Caki2 (cell line): ENCODE measurements at regions not wholly inside any gene's neighbourhood (a gene's known extent, or its start where the extent isn't known, plus 50 kb on each side); places are given as distances from the start of the nearest gene placed in this dataset.
"Not testable (repeated sequence)": the region's sequence is repeated elsewhere in the genome, so short reads cannot be mapped to it uniquely, and the experiment has no call there.

Source experiments
- DNase-seq: peaks from one replicate; pipeline ENCODE4 v3.0.0-alpha.2; 2015; ENCODE audit warnings: low read depth
- in situ Hi-C: cut with HindIII; loops from 2 replicates; pipeline ENCODE4 v1.10.0; 2016; ENCODE audit warnings: low sequenced_read_pairs, low pct_unique_long_range_greater_than_20kb, mixed read lengths

DNA sequence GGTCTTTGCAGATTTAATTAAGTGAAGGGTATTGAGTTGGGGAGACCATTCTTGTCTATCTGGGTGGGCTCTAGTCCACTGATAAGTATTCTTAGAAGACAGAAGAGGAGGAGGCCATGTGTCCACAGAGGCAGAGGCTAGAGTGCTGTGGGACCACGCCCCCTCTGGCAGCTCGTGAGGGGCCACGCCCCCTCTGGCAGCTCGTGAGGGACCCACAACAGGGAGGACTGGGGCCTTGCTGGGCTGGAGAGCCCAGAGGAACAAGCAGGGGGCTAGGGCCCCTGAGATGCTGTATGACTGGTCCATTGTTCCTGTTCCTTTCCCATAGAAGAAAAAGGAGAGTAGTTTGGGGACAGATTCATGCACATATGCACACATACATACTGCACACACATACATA is 106.8 kb downstream of the METRNL start:
- no peak for DNase-seq
- in situ Hi-C loops: no loop called here

DNA sequence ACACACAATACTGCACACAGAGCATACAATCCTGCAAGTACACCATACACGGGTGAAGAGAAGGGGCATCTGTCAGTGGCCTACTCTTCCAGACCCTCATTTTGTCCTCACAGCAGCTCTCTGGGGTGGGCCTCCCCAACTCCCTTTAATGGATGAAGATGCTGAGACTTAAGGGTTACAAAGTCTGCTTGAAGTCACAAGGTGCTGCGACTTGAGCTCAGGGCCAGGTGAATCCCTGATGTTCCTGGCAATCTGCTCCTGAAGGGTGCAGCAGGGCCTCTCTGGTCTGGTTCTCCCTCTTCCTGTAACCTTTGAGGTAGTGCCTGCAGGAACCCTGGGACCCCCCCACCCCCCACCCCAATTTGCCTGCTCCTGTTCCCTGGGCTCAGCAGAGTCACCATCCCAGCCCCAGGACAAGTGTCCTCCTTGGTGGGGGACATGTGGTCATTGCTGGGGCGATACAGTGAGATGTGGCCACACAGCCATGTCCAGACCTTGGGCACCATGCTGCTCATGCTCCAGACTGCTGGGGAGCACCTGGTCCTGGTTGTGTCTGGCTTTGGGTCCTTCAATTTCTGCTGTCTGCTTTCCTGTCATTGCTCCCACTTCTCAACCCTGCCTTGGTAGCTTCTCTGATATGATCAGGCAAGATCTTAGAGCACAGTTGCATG is 107.5 kb downstream of the METRNL start:
- in situ Hi-C loops: no loop called here

DNA sequence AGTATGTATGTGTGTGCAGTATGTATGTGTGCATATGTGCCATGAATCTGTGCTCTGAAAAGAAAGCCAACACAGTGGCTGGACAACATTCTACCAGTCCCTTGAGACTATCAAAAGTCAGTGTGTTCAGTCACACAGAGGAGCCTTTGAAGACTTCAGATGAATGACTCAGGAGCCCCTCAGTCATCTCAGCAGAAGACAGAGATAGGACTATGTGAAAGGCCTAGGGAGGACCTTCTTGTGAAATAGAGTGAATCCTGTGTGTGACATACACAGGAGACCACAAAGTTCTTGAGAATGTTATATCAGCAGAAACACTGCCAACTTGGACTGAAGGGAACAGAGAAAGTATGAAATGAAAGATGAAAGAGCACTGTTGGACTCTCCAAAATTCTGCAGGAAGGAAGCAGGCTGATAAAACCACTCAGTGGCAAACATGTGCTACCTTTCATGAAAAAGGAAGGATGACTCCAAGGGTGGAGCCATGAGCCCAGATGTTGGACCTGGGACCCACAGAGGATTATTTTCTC is 108.4 kb downstream of the METRNL start:
- in situ Hi-C loops: no loop called here
- no peak for DNase-seq

More for the DNA sequence above, 107.5 kb downstream of the METRNL start:
- no peak for DNase-seq

DNA sequence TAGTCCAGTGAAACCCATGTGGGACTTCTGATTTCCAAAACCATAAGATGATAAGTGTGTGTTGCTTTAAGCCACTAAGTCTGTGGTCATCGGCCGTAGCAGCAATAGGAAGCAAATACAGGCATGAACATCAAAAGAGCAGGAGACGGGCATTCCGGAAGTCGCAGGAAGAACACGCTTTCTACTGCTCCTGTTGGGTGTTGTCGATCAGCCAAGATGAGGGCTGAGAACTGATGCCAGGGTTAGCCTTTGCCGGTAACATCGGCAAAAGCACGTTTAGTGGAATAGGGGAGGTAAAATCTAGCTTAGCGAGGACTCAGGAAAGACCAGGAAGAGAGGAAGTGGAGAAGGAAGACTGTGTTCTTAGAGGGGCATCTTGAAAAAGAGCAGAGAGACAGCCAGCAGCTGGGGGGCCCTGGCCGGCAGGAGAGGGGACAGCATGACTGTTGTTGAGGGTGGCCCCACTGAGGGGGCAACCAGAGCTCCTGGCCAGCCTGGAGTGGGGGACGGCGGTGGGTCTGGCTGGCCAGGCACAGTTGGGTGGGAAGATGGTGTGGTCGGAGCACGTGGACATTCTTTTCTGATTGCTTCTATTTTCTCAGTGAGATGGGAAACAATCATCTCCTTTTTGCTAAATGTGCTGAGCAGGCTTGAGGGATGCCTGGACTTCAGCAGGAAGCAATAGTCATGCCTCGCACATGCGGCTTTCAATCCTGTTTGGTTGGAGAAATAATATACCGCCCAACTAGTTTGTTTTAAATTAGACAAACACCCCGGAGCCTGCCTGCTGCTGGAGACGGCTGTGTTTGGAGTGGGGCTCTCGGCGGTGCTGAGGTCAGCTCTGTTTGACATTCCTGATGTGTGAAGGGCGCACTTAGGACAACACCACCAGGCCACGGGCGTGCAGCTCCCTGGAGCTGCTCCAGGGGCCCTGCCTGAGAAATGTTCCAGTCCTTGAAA is 109.9 kb downstream of the METRNL start:
- in situ Hi-C loops: no loop called here
- DNase-seq: no peak

DNA sequence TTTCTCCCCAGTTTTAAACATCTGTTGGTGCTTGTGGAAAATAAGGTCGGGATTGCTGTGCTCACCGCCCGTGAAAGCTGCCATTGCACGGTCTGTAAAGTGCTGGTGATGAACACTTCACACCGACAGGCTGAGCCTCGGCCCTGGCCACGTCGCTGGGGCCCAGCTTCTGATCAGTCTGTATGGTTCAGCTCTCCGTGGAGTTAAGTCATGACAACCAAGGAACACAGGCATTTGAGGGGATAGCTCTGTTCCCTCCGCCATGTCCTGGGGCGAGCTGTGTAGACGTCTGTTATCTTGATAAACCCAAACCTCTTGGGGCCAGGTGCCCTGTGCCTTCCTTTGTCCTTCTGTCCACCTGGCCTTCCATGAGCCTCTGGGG is 110.6 kb downstream of the METRNL start:
- in situ Hi-C loops: no loop called here

DNA sequence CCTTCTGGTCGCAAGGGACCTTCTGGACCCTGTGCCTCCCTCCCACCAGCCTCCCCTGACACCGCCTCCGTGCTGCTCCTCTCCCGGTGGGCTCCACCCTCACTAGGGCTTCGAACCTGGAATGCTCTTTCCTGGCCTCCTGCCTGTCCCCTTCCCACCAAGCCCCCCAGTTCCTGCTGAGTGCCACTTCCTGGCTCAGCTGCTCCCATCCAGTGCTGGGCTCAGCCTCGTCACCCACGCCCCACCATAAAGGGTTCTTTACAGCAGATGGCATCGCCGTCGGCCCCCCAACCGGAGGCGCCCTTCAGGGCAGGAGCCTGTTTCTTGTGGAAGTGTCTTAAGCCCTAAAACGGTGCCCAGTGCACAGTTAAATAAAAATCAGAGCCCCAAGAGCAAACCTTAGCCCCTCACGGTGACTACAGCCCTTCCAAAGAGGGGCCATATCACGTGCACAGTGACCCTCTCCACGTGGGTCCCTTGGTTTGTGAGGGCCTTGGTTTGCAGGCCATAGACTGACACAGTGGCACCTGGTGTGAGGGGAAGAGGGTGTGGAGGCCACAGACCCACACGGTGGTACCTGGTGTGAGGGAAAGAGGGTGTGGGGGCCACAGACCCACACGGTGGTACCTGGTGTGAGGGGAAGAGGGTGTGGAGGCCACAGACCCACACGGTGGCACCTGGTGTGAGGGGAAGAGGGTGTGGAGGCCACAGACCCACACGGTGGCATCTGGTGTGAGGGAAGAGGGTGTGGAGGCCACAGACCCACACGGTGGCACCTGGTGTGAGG is 111.4 kb downstream of the METRNL start:
- no peak for DNase-seq
- in situ Hi-C loops: no loop called here

More for the DNA sequence above, 110.6 kb downstream of the METRNL start:
- no peak for DNase-seq

DNA sequence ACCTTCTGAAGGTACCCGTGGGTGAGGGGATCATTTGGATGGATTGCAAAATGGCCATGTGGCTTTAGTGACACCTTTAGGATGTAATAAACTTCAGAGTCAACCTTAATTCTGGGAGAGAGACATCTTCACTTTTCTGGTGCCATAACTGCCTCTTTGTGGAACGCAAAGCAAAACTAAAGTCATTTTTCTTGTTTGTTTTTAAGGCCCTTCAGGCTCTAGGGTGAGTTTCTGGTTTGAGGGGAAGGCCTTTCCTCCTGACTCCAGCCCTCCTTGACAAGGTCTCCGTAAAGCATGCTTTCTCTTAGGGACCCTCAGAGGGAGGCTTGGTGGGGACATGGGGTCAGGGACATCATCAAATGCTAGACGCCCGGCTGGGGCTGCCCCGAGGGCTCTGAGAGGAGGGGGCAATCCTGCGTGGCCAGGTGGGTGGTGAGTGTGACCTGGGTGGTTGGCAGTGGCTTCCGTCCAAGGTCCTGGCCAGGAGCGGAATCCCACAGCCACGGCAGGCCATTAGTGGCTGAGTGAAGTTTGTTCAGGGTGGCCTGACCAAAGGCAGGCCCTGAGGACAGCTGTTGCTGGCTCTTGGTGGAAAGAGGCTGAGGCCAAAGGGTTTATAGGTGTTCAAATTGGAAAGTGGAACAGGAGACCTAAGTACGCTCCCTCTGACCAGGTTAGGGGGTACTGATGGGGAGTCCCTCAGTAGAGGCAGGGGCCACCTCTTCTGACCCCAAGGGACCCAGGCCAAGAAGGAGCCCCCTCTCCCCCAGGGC is 112.2 kb downstream of the METRNL start:
- in situ Hi-C loops: no loop called here
- DNase-seq: no peak

DNA sequence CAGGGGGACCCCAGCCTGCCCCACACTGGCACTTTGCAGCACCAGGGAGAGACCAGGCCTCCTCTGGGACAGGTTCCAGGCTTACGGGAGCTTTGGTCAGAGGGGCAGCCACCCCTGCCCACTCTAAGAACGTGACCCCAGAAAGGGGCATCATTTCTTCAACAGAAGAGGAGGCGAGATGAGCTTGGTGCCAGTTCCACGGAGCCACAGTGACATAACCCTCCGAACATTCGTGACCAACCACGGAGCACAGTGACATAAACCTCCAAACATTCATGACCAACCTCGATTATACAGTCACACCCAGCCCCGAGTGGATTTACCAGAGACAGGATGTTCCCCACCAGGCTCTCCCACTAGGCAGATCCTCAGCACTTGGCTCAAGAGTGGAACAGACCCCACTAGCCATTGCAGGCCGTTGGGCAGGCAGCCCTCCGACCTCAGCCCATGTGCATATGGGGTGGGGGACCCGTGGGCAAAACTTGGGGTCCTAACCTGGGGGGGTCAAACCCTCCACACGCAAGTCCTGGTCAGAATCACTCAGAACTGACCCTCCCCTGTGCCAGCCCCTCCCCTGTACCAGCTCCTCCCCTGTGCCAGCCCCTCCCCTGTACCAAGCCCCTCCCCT is 112.9 kb downstream of the METRNL start:
- in situ Hi-C loops: no loop called here

DNA sequence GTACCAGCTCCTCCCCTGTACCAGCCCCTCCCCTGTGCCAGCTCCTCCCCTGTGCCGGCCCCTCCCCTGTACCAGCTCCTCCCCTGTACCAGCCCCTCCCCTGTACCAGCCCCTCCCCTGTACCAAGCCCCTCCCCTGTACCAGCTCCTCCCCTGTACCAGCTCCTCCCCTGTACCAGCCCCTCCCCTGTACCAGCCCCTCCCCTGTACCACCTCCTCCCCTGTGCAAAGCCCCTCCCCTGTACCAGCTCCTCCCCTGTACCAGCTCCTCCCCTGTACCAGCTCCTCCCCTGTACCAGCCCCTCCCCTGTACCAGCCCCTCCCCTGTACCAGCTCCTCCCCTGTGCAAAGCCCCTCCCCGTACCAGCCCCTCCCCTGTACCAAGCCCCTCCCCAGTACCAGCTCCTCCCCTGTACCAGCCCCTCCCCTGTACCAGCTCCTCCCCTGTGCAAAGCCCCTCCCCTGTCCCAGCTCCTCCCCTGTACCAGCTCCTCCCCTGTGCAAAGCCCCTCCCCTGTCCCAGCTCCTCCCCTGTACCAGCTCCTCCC is 113.5 kb downstream of the METRNL start:
- DNase-seq, in situ Hi-C loops: not testable (repeated sequence)

More for the DNA sequence above, 112.9 kb downstream of the METRNL start:
- no peak for DNase-seq

DNA sequence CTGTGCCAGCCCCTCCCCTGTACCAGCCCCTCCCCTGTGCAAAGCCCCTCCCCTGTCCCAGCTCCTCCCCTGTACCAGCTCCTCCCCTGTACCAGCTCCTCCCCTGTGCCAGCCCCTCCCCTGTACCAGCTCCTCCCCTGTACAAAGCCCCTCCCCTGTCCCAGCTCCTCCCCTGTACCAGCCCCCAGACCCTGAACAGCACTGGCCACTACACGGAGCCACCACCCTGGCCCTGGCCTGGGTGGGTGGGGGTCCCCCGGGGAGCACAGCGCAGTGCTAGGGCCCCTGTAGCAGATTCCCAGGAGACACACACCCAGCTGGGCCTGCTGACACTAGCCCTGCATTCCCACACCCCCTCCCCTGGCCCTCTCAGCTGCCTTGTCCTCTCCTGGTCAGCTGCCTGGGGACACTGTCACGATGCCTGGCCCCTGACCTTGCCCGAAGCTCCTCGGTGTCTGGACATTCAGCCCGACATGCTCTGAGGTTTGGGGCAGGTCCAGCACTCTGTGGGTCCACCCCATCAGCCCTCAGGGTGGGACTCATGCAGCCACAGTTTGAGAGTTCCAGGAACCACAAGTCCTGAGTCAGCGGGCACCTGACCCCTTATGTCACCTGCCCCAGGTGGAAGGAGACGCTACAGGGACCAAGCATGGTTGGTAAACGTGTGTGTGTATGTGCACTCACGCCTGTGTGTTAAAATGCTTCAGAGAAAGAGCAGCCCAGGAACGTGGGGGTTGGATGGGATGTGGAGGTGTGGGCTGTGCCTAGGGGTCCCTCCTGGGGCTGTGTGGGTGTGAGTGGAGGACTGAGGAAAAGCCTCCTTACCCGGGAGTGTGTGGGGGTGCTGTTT is 114.2 kb downstream of the METRNL start:
- peak; percentile 3 for DNase-seq
- in situ Hi-C loops: no loop called here

DNA sequence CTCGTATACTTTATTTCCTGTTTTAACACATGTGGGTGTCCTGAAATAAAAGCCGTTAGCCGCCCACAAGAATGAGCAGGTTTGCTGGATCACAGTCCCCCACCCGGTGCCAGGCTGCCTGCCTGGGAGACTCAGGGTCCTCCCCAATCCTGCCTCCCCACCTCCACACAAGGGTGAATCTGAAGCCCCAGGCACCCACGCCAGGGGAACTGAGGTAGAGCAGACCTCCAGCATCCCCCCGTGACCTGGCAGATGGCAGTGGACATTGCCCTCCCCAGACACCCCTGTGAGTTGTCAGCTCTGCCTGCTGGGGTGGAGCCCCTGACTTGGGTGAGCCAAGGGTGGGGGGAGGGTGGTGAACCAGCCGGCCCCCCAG is 114.8 kb downstream of the METRNL start:
- no peak for DNase-seq
- in situ Hi-C loops: no loop called here

DNA sequence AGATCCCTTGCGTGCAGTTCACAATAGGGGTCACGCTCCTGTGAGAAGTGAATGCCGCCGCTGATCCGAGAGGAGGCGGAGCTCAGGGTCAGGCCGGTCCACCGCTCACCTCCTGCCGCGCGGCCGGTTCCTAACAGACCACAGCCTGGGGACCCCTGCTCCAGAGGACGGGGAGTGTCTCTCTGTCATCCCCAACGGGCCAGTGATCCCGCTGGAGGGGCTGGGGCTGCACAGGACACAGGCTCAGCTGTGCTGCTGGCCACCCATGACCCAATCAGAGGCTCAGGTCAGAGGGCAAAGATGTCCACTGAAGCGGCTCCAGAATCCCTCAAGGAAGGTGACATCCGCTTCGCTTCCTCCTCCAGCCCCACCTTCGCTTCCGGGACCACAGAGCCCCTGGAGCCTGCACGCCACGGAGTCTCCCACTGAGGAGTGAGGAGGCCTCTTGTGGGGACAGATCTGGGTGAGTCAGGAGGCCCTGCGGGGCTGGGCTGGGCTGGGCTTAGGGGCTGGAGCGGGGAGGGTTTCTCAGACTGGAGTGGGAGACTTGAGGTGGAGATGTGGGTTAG is 115.4 kb downstream of the METRNL start:
- in situ Hi-C loops: no loop called here
- no peak for DNase-seq

DNA sequence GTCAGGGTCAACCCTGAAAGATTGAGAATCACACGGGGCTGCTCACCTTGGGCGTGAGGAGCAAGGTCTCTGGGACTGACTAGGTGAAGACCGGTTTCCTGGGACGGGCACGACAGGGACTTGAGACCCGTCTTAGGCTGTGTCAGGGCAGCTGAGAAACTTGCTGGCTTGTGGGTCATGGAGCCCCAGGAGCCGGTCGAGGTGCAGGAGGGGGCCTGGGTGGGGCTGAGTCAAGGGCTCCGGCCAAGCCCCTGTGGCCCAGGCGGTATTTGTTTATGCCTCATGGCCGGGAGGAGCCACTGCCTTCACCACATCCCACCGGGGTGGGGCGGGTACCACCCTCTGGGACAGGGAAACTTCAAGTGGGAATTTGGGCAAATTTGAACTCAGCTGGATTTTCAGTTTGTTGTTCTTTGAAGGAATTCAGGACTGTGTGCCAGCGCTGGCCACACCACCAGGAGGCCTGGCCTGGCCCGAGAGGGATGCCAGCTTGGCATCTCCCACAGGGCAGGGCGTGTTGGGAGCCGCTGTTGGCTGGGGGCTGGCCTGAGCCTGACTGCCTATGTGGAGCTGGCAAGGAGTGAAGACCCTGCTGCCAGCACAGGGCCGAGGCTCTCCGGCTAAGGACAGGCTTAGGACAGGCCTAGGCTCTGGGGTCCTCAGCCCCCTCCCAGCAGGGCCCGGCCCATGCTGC is 116.1 kb downstream of the METRNL start:
- DNase-seq: no peak
- in situ Hi-C loops: no loop called here

DNA sequence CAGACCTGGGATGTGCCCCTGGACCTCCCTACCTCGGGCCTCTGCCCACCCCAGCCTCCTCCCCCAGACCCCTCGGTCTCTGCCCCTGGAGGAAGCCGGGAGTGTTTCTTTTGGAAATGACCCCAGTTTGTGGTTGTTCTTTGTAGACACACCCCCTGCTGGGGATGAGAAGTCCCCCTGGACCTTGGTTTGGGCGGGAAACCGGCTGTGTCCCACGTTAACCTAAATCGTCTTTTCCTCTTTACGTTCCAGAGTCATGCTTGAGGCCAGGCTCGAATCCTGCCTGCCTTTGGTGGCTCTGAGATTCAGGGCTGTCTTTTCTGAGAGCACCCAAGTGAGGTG is 116.6 kb downstream of the METRNL start:
- DNase-seq: no peak

DNA sequence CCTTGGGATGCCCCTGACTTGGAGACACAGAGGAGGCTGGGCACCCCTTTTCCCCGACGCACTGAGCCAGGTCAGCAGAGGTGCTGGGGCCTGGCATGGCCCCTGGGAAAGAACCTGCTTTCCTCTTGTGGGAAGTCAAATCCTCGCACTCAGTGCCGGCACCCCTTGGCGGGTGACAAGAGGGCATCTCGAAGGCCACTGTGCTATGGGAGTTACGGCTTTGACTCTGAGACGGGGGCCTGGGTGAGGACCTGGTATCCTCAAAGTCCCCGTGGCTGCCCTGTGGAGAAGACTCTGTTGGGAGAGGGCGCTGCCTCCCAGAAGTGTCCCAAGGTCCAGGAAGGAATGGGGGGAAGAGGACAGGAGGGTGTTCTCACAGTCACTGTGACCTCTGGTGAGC is 117.0 kb downstream of the METRNL start:
- in situ Hi-C loops: no loop called here
- no peak for DNase-seq

More for the DNA sequence above, 116.6 kb downstream of the METRNL start:
- in situ Hi-C loops: no loop called here
